ENCODE measurements at regions not wholly inside any gene's neighbourhood (a gene's known extent, or its start where the extent isn't known, plus 50 kb on each side); places are given as distances from the start of the nearest gene placed in this dataset.

DNA sequence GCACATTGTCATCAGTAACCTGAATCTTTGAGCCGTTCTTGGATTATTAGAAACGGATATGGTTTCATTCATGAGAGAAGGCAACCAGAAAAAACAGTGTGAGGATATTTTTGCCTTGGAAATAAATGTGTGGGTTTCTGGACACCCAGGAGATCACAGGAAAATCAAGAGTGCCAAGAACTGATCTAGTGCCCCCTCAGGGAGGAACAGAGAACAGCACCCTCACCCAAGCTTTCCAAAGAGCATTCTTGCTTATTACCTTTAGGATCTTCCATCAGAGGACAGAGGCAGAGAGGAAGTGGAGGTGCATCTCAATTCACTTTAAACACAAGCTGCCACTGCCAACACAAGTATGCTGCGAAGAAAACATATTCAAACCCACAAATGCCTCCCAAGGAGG, 851.5 kb upstream of the COBL start:
- TF ChIP-seq CBX8 (IDR thresholded peaks at IDR 0.05; ENCODE audit: borderline replicate concordance, low read depth, low read length) = no peak
- no peak for TF ChIP-seq EP300 (IDR thresholded peaks at IDR 0.05; ENCODE audit: borderline replicate concordance in 1 of 2, low read depth in 2 of 2, low read length in 2 of 2)
- TF ChIP-seq, protein P1, sequence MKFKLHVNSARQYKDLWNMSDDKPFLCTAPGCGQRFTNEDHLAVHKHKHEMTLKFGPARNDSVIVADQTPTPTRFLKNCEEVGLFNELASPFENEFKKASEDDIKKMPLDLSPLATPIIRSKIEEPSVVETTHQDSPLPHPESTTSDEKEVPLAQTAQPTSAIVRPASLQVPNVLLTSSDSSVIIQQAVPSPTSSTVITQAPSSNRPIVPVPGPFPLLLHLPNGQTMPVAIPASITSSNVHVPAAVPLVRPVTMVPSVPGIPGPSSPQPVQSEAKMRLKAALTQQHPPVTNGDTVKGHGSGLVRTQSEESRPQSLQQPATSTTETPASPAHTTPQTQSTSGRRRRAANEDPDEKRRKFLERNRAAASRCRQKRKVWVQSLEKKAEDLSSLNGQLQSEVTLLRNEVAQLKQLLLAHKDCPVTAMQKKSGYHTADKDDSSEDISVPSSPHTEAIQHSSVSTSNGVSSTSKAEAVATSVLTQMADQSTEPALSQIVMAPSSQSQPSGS (IDR thresholded peaks at IDR 0.05; ENCODE audit: low read length) = no peak
- TF ChIP-seq TBP (IDR thresholded peaks at IDR 0.05; ENCODE audit: low read depth, low read length) = no peak
- no peak for TF ChIP-seq SIN3A (conservative IDR thresholded peaks at IDR 0.05 in 1 of 2, IDR thresholded peaks at IDR 0.05 in 1 of 2; ENCODE audit: low read depth in 1 of 2, low read length in 2 of 2)
- TF ChIP-seq EZH2 (IDR thresholded peaks at IDR 0.05; ENCODE audit: low read depth, low read length, severe bottlenecking) = no peak

Data from H1 (cell line).